HG03039 (cell line): ENCODE measurements at regions not wholly inside any gene's neighbourhood (a gene's known extent, or its start where the extent isn't known, plus 50 kb on each side); places are given as distances from the start of the nearest gene placed in this dataset.

Source experiments
- ATAC-seq: cut with Tn5 transposase; IDR thresholded peaks from one replicate; pipeline ENCODE4 v1.9.1; 2021; ENCODE audit warnings: mild to moderate bottlenecking, moderate library complexity; ENCODE audit not compliant: unreplicated experiment

- ATAC-seq: no peak
These were observed 125.0 kb upstream of the TBL1X start for GRCh38 chrX:9339603-9340491.

DNA sequence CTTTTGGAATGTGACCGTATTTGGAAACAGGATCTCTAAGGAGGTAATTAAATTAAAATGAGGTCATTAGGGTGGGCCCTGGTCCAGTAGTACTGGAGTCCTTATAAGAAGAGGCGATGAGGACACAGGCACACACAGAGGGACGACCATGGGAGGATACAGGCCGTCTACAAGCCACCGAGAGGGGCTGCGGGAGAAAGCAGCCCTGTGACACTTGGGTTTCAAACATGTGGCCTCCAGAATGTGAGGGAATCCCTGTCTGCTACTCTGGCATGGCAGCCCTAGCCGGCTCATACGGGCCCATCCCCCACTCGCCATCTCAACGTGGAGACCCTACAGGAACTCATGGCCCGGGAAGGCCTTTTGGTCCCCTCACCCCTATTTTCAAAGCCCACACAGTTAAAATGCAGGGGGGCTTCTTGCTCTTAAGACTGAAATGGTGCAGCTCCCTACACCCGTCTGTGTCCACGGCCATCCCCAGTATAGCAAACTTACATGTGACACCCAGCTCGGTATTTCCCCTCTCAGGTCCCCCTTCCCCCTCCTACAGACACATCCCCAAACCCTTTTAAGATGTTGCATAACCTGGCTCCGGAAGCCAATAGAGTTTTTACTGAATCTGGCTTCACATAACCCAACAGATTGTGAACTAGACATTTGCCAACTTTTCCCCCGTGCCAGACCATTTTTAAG, 124.1 kb upstream of the TBL1X start:
- peak; percentile 46 for ATAC-seq

DNA sequence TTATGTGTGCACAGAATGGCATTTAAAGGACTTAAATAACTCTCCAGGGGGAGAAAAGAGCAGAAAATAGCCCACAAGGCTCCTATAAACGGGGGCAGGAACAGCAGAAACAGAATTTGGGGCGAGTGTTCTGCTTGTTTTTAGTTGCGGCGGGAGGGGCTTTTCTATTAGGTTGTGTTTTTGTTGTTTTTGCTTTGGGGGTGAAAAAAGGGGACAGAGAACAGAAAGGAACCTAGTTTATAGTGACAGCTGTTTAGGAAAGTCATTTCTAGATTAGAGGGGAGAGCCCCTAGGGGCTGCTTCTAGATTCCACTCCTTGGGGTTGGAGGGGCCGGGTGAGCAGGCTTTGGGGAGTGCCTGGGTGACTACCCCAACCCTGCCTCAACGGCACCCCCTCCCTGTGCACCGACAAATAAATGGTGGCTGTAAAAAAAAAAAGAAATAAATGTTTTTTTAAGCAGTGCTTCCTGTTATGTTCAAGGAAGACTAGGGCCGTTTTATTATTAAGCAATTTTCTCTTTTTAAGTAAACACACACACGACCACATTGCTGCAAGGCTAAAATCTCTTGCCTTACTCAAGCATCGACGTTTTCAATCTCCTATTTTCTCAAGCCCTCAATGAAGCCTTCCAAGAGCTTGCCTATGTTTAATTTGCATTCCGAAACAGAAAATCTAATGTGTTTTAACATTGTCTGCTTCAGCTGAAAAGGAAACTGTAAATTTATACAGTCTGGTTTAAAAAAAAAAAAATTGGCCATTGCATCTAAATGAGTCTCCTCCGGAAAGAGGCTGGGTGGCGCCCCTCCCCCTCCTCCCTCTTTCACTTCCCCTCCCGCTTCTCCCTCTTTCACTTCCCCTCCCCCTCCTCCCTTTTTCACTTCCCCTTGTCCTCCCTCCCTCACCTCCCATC, 123.3 kb upstream of the TBL1X start:
- peak; percentile 82 for ATAC-seq

GRCh38 chrX:9342561-9343051, 122.3 kb upstream of the TBL1X start:
- ATAC-seq: no peak

- no peak for ATAC-seq
These were observed 120.9 kb upstream of the TBL1X start for GRCh38 chrX:9343971-9344370.

GRCh38 chrX:9345957-9346356, 118.9 kb upstream of the TBL1X start:
- no peak for ATAC-seq

DNA sequence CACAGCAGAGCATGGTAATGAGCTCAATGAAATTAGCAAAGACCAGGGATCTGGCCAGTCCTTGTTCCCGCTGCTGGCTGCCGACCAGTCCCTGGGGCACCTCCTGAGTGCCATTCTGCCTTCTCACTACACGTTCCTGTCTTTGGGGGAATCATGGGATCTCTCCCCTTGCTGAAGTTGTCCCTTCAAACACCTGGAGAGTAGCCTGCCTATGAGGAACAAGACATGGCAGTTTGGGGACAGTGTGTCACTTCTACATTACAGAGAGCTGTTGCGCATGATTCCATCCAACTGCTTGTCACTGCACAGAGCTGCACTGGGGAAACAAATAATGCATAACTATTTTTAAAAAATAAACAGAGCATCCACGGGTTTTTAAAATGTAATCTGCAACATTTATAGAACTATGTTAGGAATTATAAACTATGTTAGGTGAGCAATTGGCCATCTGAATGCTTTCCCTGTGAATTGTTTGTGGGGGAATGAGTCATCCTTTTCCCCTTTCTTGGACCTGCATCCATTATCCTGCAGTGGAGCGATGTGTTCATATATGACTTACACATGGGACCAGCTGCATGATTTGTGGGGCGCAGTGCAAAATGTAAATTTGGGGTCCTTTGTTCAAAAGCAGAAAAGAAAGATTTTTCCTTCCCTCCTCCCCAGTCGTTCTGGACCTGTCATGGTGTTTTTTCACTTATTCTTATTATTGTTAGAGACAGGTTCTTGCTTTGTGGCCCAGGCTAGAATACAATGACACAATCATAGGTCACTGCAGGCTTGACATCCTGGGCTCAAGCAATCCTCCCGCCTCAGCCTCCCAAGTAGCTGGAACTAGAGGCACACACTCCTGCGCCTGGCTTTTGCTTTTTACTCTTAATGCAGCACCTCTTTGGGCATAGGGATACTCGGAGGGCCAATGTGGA, 115.0 kb upstream of the TBL1X start:
- no peak for ATAC-seq

- no peak for ATAC-seq
These were observed 113.7 kb upstream of the TBL1X start for GRCh38 chrX:9351126-9351525.

DNA sequence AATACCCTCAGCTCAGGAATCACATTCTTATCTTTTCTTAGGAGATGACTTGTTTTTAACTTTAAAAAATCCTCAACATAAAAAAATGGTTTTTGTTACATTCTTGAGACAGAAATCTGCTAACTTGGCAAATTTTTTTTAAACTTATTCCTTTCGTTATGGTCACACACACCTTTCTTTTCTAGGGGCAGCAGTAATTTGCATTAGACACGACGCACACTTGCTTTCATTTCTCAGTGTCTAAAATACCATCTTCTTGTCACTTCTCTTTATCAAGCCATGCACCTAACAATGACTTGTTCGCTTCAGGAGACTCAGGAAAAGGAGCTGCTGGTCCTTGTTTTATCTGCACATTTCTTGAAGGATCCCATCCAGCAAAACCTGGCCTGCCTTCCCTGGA, 112.6 kb upstream of the TBL1X start:
- ATAC-seq: peak; percentile 58

DNA sequence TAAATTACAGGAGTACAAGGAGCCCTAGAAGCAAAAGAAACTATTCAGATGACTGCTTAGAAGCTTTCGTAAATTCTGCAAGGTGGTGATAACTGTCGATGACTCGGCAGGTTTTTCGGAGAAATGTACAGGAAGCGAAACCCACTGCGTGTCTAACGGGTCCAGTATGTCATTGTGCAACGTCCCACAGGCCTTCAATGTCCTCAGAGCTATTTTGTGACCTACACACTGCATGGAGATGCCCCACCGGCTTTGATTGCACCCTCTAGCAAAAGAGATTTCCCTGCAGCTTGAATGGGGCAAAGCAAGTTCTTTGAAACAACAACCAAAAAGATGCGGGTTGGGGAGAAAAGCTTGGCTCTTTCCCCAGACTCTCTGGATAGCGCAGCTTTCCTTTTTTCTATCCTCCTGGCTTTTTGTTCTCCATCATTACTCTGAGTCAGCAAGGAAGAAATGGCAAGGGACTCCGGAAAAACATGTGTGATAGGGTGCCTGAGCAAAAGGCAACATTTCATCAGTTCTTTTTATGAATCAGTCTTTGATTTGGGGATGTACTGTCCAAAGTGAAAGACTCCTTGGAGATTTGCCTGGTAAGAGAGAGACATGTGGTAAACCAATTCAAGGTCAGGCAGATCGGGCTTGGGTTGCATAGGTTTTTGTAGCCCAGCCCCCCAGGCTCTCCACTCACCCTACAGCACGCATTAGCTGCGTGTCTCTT, 112.0 kb upstream of the TBL1X start:
- peak; percentile 74 for ATAC-seq

- ATAC-seq: no peak
These were observed 109.9 kb upstream of the TBL1X start for GRCh38 chrX:9354918-9355317.

DNA sequence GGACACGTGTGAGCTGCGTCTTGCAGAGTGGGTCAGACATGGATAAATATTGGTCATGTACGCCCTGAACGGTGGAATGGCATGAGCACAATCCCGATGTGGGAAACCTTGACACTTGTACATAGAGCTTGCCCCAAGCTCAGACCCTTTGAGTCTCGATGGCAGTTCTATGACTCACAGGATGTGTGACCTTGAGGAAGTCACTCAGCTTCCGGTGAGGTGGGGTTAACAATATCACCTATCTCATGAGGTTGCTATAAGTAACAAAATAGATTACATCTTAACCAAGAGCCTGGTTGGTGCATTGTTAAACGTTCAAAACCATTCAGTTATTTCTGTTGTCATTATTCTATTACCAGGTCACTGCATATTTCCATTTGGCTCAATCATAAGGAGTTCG, 109.1 kb upstream of the TBL1X start:
- no peak for ATAC-seq

- ATAC-seq: no peak
These were observed 108.0 kb upstream of the TBL1X start for GRCh38 chrX:9356846-9357245.

DNA sequence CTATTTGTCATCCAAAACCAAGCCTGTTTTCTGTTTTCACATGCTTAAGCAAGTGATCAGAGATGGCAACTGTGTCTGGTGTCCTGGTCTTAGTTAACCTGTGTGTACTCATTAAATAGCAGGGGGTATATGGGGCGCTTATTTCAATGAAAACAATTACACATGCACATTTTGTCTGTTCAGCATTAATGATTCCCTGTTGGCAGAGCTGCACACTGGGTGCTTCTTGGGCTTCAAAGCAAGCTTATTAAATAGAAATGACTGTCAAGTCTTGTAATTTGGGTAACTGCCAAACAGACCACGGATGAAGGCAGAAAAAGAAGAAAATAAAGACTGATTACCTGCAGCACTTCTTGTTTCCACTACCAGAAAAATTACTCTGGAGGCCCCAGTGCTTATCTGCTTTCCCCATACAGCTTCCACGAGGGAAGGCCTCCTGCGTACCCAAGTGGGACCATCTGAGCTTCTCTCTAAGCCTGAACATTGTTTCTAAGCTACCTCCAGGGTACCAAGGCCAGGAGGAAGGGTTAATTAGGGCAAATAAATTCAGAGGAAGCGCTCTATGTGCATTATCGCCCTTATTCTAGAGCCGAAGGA, 107.2 kb upstream of the TBL1X start:
- no peak for ATAC-seq

GRCh38 chrX:9362363-9362928, 102.4 kb upstream of the TBL1X start:
- no peak for ATAC-seq

DNA sequence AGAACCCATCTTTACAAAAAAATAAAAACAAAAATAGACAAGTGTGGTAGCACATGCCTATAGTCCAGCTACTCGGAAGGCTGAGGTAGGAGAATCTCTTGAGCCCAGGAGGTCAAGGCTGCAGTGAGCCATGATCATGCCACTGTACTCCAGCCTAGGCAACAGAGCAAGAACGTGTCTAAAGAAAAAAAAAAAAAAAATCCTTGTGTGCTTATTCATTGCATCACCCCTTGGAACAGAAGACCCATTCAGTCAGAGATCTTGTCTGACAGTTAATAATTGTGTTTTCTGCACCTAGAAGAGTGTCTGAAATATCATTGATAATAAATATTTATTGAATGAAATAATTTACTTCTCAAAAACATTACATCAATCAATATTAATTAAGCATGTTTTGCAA, 97.4 kb upstream of the TBL1X start:
- no peak for ATAC-seq

GRCh38 chrX:9368262-9368661, 96.6 kb upstream of the TBL1X start:
- no peak for ATAC-seq

DNA sequence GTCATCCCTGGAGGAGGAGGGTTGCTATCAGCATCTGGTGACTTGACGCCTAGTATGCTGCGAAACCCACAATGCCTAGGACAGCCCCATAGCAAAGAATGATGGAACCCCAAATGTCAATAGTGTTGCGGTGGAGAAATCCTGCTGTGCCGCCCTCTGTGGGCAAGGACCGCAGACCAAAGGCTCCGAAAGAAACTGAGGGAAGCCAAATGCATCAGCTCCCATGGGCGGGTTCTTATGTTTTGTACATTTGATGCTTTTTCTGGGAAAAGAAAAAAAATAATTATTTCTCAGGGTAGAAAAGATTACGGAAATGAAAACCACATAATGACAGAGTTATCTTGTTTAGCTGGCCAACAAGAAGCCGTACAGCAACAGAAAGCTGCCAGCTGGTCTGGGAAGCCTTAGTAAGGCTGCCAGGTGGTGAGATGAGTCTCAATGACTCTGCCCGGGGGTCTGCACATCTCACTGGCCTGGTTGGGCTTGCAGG, 95.0 kb upstream of the TBL1X start:
- ATAC-seq: no peak
